ENCODE measurements at regions not wholly inside any gene's neighbourhood (a gene's known extent, or its start where the extent isn't known, plus 50 kb on each side); places are given as distances from the start of the nearest gene placed in this dataset.

- no peak overlapping the region for H3K27ac ChIP-seq (ENCODE audit: insufficient read depth, low read depth, low read length)
- dilution Hi-C loops (cut with MboI; ENCODE audit: extremely low pct_ligation_motif_present, low sequenced_read_pairs) (no loop called here), intact Hi-C loops (cut with micrococcal nuclease) (no loop called here)
- no peaks in the 10 kb centered on the region for H3K79me2 ChIP-seq (ENCODE audit: control insufficient read depth, insufficient read depth, low read length)
- H3K9me1 ChIP-seq (replicated peaks; ENCODE audit: control insufficient read depth, extremely low read depth, insufficient read depth, low read length), result no peaks in the 10 kb centered on the region
- ChIA-PET CTCF (no interaction called here), POLR2A (no interaction called here)
- no peaks in the 10 kb centered on the region for H4K20me1 ChIP-seq (replicated peaks; ENCODE audit: control insufficient read depth, extremely low read depth, insufficient read depth, low read length)
- BruUV-seq (replicated peaks), result no TSS peak
- H3K4me2 ChIP-seq (ENCODE audit: insufficient read depth, low read length), result no peak overlapping the region
- H3K27me3 ChIP-seq (ENCODE audit: control insufficient read depth in 2 of 2, insufficient read depth in 2 of 2, low read length in 2 of 2), result no peaks in the 10 kb centered on the region
- no peak overlapping the region for H3K9ac ChIP-seq (replicated peaks; ENCODE audit: extremely low read depth, insufficient read depth, low read length)
- no peaks in the 10 kb centered on the region for H3K36me3 ChIP-seq (ENCODE audit: control insufficient read depth in 2 of 2, extremely low read depth in 1 of 2, insufficient read depth in 2 of 2, low read length in 2 of 2)
- no peak overlapping the region for H2AFZ ChIP-seq (ENCODE audit: low read depth, low read length)
- peaks cover 4% of the 10 kb centered on the region for H3K9me3 ChIP-seq (replicated peaks; ENCODE audit: control insufficient read depth, insufficient read depth, low read length)
- DNase-seq (ENCODE audit: low read depth, low spot score) (no peak), FAIRE-seq (no peak)
- no peak for TF ChIP-seq POLR2AphosphoS5 (IDR thresholded peaks at IDR 0.05; ENCODE audit: insufficient read depth, low read depth, low read length)
- TF ChIP-seq JUN (IDR thresholded peaks at IDR 0.05; ENCODE audit: borderline replicate concordance, insufficient read depth, insufficient read length, low read depth), result no peak
- no peak for TF ChIP-seq POLR2A (IDR thresholded peaks at IDR 0.05; ENCODE audit: low read depth, low read length)
- no peak for TF ChIP-seq MYC (IDR thresholded peaks at IDR 0.05; ENCODE audit: low read depth, low read length)
- TF ChIP-seq MAX (IDR thresholded peaks at IDR 0.05; ENCODE audit: insufficient read depth, insufficient read length), result no peak
- no peak for TF ChIP-seq FOS (IDR thresholded peaks at IDR 0.05; ENCODE audit: borderline replicate concordance, insufficient read depth, low read length)
- no peak for TF ChIP-seq EZH2 (IDR thresholded peaks at IDR 0.05; ENCODE audit: borderline replicate concordance, low read depth, low read length, severe bottlenecking)
- TF ChIP-seq CTCF (IDR thresholded peaks at IDR 0.05; ENCODE audit: extremely low read depth in 1 of 2, insufficient read depth in 1 of 2, low read depth in 1 of 2, low read length in 2 of 2), result no peak
- TF ChIP-seq GATA2 (IDR thresholded peaks at IDR 0.05; ENCODE audit: insufficient read depth, insufficient read length, low read depth, low read length), result no peak
- H3K4me3 ChIP-seq (replicated peaks in 1 of 3; ENCODE audit: insufficient read depth in 1 of 3, low read depth in 1 of 3, low read length in 3 of 3), result no peak overlapping the region
- no peaks in the 10 kb centered on the region for H3K4me1 ChIP-seq (ENCODE audit: control insufficient read depth, extremely low read depth, insufficient read depth, low read length)
Observed at GRCh38 chr6:8639928-8640649, 204.7 kb upstream of the SLC35B3 start.
